Activated CD8-positive, alpha-beta T cell treated with anti-CD3 and anti-CD28 coated beads, Interleukin-2, amount 10 ng/mL, durations not matched to agents 7 days and 5 days (primary cell): ENCODE measurements at regions not wholly inside any gene's neighbourhood (a gene's known extent, or its start where the extent isn't known, plus 50 kb on each side); places are given as distances from the start of the nearest gene placed in this dataset.

Experiments used
- ATAC-seq: fragments of 150-1000 bp; cut with Tn5 transposase; one replicate; pipeline ENCODE4 v1.10.0; 2021; ENCODE audit warnings: moderate library complexity
- CTCF ChIA-PET: fragments of 350-600 bp; sonication (Branson Sonifier 250); formaldehyde crosslinking; loops from one replicate; lab custom pipeline; 2021; ENCODE audit warnings: antibody characterized with exemption; lab: Charles Lee
- POLR2A ChIA-PET: fragments of 350-600 bp; sonication (Branson Sonifier 250); formaldehyde crosslinking; loops from one replicate; lab custom pipeline; 2021; ENCODE audit warnings: antibody characterized with exemption; lab: Charles Lee
- DNase-seq: peaks from one replicate; pipeline ENCODE4 v3.0.0-alpha.2; 2020
- H3K27ac Mint-ChIP-seq: one replicate; pipeline ENCODE4 v1.8.0; 2021; ENCODE audit warnings: mild to moderate bottlenecking, mixed read lengths
- H3K27me3 Mint-ChIP-seq: one replicate; pipeline ENCODE4 v1.8.0; 2021; ENCODE audit warnings: low read depth, mixed read lengths
- H3K36me3 Mint-ChIP-seq: one replicate; pipeline ENCODE4 v1.8.0; 2021; ENCODE audit warnings: low read depth, mixed read lengths
- H3K4me1 Mint-ChIP-seq: one replicate; pipeline ENCODE4 v1.8.0; 2021; ENCODE audit warnings: low read depth, mixed read lengths
- H3K4me3 Mint-ChIP-seq: one replicate; pipeline ENCODE4 v1.8.0; 2021; ENCODE audit warnings: mild to moderate bottlenecking, mixed read lengths
- H3K9me3 Mint-ChIP-seq: one replicate; pipeline ENCODE4 v1.8.0; 2022; ENCODE audit warnings: mixed read lengths; ENCODE audit not compliant: insufficient read depth

DNA sequence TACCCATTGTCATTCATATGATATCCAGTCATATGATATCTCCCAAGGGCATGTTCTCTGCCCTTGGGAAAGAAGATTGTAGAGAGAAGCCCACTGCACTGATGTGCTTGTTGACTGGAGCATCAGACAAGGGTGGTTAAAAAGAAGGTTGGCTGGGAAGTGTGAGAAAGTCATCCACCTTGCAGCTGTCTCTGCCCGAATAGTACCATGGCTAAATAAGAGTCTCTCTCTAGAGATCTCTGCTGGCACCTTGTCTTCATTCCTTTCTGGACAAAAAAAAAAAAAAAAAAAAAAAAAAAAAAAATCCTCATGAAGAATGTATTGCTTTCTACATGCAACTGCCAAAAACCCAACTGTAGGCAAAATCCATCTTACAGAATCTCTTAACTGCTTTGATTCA is 349.7 kb upstream of the ESRRG start:
- H3K27ac Mint-ChIP-seq: no peak overlapping the region
- no peaks in the 10 kb centered on the region for H3K9me3 Mint-ChIP-seq
- no peak overlapping the region for H3K4me3 Mint-ChIP-seq
- DNase-seq (no peak), ATAC-seq (no peak)
- no peaks in the 10 kb centered on the region for H3K4me1 Mint-ChIP-seq
- H3K27me3 Mint-ChIP-seq: no peaks in the 10 kb centered on the region
- POLR2A ChIA-PET: no interaction called here
- CTCF ChIA-PET: no interaction called here
- no peaks in the 10 kb centered on the region for H3K36me3 Mint-ChIP-seq

DNA sequence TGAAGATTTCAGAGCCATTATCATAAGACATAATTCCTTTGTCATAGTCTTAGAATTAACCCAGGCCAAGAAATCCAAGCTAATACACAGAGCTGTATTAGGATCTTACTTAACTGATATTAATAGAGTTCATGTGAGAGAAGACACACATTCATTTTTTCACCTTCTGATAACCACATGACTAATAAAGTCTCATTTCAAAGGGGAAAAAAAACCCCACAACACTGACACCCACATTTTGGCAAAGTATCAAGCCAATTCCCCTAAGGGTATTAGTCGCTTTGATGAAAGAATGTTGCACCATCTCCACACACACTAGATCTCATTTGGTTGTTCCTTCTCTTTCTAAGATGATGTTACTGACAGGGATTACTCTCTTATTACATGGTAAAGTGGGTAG is 344.4 kb upstream of the ESRRG start:
- ATAC-seq (no peak), DNase-seq (no peak)
- H3K4me1 Mint-ChIP-seq: no peaks in the 10 kb centered on the region
- no peaks in the 10 kb centered on the region for H3K36me3 Mint-ChIP-seq
- CTCF ChIA-PET: no interaction called here
- H3K9me3 Mint-ChIP-seq: no peaks in the 10 kb centered on the region
- H3K27ac Mint-ChIP-seq: no peak overlapping the region
- H3K4me3 Mint-ChIP-seq: no peak overlapping the region
- POLR2A ChIA-PET: no interaction called here
- H3K27me3 Mint-ChIP-seq: no peaks in the 10 kb centered on the region

DNA sequence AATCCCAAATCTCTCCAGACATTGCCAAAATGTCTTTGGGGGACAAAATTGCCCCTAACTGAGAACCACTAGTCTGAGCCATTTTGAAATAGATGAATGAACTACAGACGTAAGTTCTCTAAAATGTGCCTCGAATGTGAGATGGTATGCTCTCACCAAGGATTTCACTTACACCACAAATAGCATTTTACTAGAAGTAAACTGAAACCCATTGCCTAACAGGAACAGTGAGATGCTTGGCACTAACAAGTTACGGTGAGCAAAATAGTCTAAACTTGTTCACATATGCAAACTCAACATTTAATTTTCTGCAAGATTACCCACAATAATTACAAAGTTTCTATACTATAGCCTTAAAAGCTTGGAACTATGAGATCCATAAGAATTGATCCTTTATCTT is 343.6 kb upstream of the ESRRG start:
- CTCF ChIA-PET: no interaction called here
- Mint-ChIP-seq H3K9me3 (no peaks in the 10 kb centered on the region), H3K4me1 (no peaks in the 10 kb centered on the region), H3K4me3 (no peak overlapping the region), H3K27ac (no peak overlapping the region), H3K36me3 (no peaks in the 10 kb centered on the region), H3K27me3 (no peaks in the 10 kb centered on the region)
- ATAC-seq: no peak
- DNase-seq: no peak
- POLR2A ChIA-PET: no interaction called here

DNA sequence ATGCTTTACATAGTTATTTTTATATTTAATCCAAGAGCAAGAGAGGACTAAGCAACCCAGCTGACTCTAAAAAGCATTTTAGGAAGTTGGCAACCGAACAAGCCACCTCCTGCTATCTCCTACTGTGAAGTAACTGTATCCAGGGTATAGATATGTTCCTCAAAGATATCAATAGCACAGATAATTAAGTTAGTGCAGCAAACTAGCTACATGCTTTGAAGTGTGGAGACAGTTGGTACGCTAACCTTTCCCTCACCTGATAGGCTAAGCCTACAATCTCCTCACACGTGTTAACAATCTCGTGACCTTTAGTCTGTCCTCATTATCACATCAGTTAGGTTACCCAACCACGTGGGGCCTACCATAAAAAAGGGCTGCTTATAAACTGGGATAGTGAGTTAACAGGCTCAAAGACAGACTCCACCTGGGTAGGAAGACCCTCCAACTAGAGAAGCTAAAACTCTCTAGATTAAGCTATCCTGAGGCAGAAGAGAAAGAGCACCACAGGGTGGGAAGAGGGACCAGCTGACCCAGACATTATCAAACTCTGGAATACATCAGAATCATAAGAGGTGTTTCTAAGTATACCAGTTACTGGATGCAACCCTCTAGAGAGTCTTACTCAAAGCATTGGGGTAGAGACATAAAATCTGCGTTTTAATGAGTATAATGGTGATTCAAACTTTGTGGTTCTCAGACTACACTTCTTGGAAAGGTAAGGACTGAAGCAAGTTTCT is 340.1 kb upstream of the ESRRG start:
- H3K4me1 Mint-ChIP-seq: no peaks in the 10 kb centered on the region
- ChIA-PET POLR2A (no interaction called here), CTCF (no interaction called here)
- ATAC-seq: no peak
- no peak overlapping the region for H3K27ac Mint-ChIP-seq
- no peaks in the 10 kb centered on the region for H3K36me3 Mint-ChIP-seq
- DNase-seq: no peak
- H3K9me3 Mint-ChIP-seq: no peaks in the 10 kb centered on the region
- H3K4me3 Mint-ChIP-seq: no peak overlapping the region
- no peaks in the 10 kb centered on the region for H3K27me3 Mint-ChIP-seq

DNA sequence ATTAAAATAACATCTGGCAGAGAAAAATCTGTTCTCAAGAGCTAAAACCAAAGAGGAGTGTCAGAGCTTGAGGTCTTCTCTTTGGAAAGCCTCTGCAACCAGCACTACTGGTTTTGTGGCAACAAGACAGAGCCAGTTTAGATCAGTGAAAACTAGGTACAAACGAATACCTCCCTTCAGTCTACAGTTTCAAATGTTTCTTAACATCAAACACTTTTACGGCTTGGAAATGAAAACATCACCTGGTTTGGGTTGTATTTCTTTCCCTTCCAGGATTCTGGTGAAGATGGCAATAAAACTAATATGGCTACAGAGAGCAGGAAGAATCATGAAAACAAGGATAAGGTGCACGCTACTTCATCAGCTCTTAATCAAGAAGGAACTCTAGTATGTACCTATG is 339.4 kb upstream of the ESRRG start:
- Mint-ChIP-seq H3K27me3 (no peaks in the 10 kb centered on the region), H3K4me3 (no peak overlapping the region), H3K36me3 (no peaks in the 10 kb centered on the region), H3K9me3 (no peaks in the 10 kb centered on the region), H3K4me1 (no peaks in the 10 kb centered on the region), H3K27ac (no peak overlapping the region)
- no peak for ATAC-seq
- POLR2A ChIA-PET: no interaction called here
- DNase-seq: no peak
- CTCF ChIA-PET: no interaction called here

DNA sequence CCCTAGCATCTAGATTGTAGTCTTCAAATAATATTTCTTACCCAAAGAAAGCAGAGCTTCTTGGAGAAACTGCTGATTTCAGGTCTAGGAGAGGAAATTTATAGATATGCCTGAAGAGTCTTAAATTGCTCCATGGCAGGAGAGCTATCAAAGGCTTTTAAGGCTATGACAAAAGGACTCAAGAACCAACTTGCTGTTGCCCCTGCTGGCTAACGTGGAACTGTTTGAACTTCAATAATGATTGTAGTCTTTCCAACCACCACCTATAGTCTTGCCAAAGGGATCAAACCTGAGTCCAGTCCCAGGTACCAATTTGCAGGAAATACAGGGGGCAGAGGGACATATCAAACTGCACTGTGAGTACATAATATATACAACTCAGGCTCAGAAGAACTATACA is 336.2 kb upstream of the ESRRG start:
- Mint-ChIP-seq H3K4me1 (no peaks in the 10 kb centered on the region), H3K27ac (no peak overlapping the region), H3K36me3 (no peaks in the 10 kb centered on the region), H3K4me3 (no peak overlapping the region), H3K9me3 (no peaks in the 10 kb centered on the region), H3K27me3 (no peaks in the 10 kb centered on the region)
- ATAC-seq (no peak), DNase-seq (no peak)
- ChIA-PET CTCF (no interaction called here), POLR2A (no interaction called here)

DNA sequence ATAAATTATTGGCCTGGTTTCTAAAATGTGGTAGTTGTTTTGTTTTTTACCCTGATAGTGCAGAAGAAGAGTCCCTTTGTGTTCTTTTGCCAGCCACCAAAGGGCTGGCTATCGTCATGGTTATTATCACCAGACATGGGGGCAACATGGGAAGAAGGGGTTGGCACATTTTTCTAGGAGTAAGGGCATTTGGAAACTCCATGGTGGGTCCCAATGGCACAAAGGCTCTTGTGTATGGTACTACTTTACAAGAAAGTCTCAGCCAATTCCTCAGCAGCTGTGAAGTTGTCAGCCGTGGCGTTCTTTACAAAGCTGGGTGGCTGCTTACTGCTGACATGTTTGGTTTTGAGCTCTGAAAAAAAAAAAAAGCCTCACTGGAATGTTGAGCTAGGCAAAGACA is 330.4 kb upstream of the ESRRG start:
- Mint-ChIP-seq H3K4me1 (no peaks in the 10 kb centered on the region), H3K4me3 (no peak overlapping the region), H3K36me3 (no peaks in the 10 kb centered on the region), H3K27me3 (no peaks in the 10 kb centered on the region), H3K9me3 (no peaks in the 10 kb centered on the region), H3K27ac (no peak overlapping the region)
- POLR2A ChIA-PET: no interaction called here
- CTCF ChIA-PET: no interaction called here
- DNase-seq (no peak), ATAC-seq (no peak)

DNA sequence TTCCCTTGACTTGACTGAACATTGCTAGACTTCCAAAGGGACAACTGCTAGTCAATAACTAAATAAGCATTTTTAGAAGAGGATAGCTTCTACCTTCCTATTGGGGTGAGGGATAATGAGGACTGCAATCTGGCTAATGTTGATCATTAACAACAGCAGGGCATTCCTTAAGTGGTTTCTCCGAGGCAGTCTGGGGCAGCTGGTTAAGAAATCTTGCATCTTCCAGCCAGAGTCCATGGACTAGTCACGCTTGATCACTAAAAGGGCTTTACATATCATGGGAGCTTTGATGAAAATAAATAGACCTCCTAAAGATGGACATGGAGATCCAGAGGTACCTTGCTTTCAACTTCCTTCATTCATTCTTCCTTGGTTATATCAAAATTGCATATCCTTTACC is 329.4 kb upstream of the ESRRG start:
- POLR2A ChIA-PET: no interaction called here
- CTCF ChIA-PET: no interaction called here
- Mint-ChIP-seq H3K27ac (no peak overlapping the region), H3K36me3 (no peaks in the 10 kb centered on the region), H3K4me3 (no peak overlapping the region), H3K9me3 (no peaks in the 10 kb centered on the region), H3K27me3 (no peaks in the 10 kb centered on the region), H3K4me1 (no peaks in the 10 kb centered on the region)
- ATAC-seq (no peak), DNase-seq (no peak)

DNA sequence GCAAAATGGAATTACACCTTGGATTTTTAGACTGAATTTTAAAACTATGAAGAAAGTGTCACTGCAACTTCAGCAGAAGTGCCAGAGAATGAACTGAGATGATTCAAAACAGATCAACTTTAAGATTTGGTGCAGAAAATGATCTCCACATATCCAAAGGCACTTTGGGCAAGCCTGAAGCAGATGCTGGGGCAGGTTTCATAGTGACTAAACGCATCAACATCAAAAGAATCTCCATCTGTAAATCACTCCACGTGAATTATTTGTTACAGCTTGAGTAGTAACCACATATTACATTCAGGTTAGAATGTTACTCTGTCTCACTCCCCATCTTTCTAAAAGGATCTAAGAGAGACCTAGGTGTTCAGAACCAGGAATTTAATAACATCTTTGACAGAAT is 329.0 kb upstream of the ESRRG start:
- H3K36me3 Mint-ChIP-seq: no peaks in the 10 kb centered on the region
- POLR2A ChIA-PET: no interaction called here
- no peaks in the 10 kb centered on the region for H3K9me3 Mint-ChIP-seq
- H3K27me3 Mint-ChIP-seq: no peaks in the 10 kb centered on the region
- no peak overlapping the region for H3K27ac Mint-ChIP-seq
- CTCF ChIA-PET: no interaction called here
- no peak overlapping the region for H3K4me3 Mint-ChIP-seq
- no peak for ATAC-seq
- no peak for DNase-seq
- H3K4me1 Mint-ChIP-seq: no peaks in the 10 kb centered on the region

DNA sequence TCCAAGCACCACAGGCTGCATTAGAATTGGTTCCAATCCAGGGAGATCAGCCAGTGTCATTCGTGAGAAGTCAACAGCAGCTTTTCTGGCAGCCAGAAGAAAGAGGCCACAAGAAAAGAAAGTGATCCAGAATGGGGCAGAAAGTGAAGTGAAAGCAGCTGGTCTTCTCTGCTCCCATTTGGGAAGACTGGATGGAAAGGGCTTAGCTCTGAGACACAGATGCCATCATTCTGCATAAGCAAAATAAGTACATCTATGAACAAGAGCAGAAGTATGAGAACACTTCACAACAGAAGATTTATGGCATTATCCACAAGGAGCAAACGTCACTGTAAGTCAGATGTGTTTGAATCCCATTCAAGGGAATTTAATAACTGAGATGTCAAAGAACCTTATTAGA is 326.5 kb upstream of the ESRRG start:
- Mint-ChIP-seq H3K27ac (no peak overlapping the region), H3K27me3 (no peaks in the 10 kb centered on the region), H3K4me3 (no peak overlapping the region), H3K36me3 (no peaks in the 10 kb centered on the region), H3K4me1 (no peaks in the 10 kb centered on the region), H3K9me3 (no peaks in the 10 kb centered on the region)
- CTCF ChIA-PET: no interaction called here
- ATAC-seq (no peak), DNase-seq (no peak)
- POLR2A ChIA-PET: no interaction called here

DNA sequence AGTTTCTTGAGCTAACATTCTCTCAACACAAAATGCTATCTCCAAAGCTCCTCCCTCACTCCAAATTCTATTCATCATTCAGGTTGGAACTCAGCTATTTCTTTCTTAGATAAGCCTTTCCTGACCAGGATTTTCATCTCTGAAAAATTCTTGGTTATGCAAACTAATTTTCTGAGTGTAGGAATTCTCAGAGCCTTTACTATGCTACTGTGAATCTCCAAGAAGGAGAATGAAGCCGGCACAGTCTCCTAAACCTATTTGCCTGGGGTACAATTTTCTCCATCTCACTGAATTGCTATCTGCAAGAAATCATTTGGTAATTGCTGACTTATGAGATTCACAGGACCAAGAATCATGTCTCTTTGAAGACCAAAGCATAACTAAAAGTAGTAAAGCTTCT is 325.9 kb upstream of the ESRRG start:
- Mint-ChIP-seq H3K4me1 (no peaks in the 10 kb centered on the region), H3K9me3 (no peaks in the 10 kb centered on the region)

DNA sequence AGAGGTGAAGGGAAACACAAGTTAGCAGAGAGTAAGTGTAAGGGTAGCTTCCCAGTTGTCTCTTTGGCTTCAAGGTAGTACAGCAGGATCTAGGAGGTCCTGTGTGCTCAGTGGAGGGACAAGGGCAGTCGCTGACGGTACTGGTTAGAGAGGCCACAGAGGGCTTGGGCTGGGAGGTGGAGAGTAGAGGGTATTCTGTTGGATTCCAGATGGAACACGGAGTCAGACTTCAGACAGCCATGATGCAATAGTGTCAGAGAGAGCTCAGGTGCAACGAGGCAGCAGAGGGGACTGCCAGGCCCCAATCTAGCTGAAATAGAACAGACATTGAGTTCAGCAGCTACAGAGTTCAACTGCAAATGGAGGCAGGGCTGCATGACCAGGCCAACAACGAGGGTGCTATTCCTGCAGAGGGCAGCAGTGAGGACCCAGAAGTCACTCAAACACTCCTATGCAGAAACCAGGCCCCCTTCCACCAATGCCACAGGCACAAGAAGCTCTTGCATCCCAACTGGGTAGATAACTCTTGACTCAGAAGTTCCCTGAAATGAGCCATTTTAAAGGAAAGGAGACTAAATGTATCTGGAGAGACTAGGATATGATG is 325.0 kb upstream of the ESRRG start:
- Mint-ChIP-seq H3K4me3 (no peak overlapping the region), H3K27me3 (no peaks in the 10 kb centered on the region), H3K4me1 (no peaks in the 10 kb centered on the region), H3K9me3 (no peaks in the 10 kb centered on the region), H3K27ac (no peak overlapping the region), H3K36me3 (no peaks in the 10 kb centered on the region)
- CTCF ChIA-PET: no interaction called here
- POLR2A ChIA-PET: no interaction called here
- ATAC-seq (no peak), DNase-seq (no peak)

More for the DNA sequence above, 325.9 kb upstream of the ESRRG start:
- H3K27me3 Mint-ChIP-seq: no peaks in the 10 kb centered on the region
- POLR2A ChIA-PET: no interaction called here
- no peak overlapping the region for H3K27ac Mint-ChIP-seq
- CTCF ChIA-PET: no interaction called here
- DNase-seq (no peak), ATAC-seq (no peak)
- H3K36me3 Mint-ChIP-seq: no peaks in the 10 kb centered on the region
- no peak overlapping the region for H3K4me3 Mint-ChIP-seq
